M059J (cell line): ENCODE measurements at regions not wholly inside any gene's neighbourhood (a gene's known extent, or its start where the extent isn't known, plus 50 kb on each side); places are given as distances from the start of the nearest gene placed in this dataset.

Experiments used
- DNase-seq: peaks from one replicate; pipeline ENCODE4 v3.0.0-alpha.2; 2012; ENCODE audit warnings: low read depth

DNA sequence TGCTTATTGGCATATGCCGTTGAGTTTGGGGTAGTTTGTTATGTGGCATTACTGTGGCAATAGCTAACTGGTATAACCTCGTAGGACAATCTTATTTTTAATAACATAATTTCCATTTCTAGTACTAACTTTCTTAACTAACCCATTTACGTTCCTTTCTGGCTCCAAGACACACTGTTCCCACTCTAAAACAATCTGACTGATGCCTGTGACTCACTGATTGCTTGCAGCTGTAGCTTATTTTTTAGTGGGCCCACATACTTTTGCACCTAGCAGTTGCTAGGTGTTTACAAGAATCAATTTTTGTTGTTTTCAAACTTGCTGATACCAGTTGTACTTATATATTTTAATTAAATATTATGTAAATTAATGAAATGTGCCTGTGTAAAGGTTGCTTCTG lies 52.2 kb downstream of the FAT3 start:
- DNase-seq, result peak; percentile 33

GRCh38 chr11:92277871-92278270 lies 53.3 kb downstream of the FAT3 start:
- peak; percentile 52 for DNase-seq

- DNase-seq, result no peak
Observed at GRCh38 chr11:92278791-92279433, 54.3 kb downstream of the FAT3 start.

DNA sequence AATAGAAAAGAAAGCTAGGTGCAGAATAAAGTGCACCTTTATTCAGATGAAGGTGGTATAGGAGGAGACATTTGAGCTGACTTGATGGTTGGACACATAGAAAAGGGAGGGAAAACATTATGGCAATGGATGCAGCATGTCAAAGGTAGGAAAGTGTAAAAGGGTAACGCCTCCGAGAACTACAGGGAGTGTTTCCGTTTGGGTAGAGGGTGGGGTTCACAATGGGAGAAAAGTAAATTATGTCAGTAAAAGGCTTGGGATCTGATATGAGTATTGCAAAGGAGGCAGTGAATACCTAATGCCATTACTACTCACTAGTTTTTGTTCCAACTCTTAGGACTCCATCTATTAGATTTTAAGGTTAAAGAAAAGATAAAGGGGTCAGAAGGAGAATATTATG lies 59.5 kb downstream of the FAT3 start:
- DNase-seq, result no peak

DNA sequence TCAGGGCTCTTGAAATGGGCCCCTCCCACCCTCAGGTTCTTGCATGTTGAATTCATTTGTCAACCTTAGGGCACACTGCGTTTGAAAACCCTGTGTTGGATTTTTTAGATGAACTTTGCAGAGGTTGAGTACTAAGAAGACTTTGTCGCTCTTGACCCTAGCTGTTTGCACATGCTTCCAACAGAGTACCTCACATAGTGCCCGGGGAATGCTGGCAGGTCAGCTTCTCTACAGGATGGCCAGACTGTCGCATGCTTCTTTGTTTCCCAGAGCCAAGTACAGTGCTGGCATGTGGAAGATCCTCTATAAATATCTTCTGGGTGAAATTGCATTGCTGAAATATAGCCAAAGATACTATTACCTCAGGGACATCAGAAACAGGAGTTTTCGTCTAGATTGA lies 59.9 kb downstream of the FAT3 start:
- no peak for DNase-seq

DNA sequence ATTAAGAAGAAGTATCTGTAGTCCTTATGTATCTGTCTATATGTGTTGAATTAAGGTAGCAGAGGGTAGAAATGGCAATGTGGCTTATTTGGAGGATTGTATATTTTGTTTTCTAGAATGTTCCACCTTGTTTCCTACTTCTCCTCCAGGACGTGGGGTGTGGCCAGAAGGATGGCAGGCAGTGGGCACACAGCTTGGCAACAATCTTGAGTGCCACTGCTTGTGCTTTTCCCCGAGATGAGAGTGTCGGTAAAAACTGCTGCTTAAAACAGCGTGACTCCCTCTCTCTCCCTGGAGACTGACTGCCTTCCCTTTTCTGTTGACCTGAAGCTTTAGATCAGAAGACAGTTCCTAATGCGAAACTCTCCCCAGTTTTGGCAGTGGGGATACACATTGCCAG lies 61.2 kb downstream of the FAT3 start:
- DNase-seq, result no peak

GRCh38 chr11:92286709-92287108 lies 62.1 kb downstream of the FAT3 start:
- DNase-seq, result no peak

- peak; percentile 66 for DNase-seq
Observed at GRCh38 chr11:92295175-92296137, 70.8 kb downstream of the FAT3 start.

- DNase-seq, result peak; percentile 75
Observed at GRCh38 chr11:92296138-92296515, 71.5 kb downstream of the FAT3 start.

DNA sequence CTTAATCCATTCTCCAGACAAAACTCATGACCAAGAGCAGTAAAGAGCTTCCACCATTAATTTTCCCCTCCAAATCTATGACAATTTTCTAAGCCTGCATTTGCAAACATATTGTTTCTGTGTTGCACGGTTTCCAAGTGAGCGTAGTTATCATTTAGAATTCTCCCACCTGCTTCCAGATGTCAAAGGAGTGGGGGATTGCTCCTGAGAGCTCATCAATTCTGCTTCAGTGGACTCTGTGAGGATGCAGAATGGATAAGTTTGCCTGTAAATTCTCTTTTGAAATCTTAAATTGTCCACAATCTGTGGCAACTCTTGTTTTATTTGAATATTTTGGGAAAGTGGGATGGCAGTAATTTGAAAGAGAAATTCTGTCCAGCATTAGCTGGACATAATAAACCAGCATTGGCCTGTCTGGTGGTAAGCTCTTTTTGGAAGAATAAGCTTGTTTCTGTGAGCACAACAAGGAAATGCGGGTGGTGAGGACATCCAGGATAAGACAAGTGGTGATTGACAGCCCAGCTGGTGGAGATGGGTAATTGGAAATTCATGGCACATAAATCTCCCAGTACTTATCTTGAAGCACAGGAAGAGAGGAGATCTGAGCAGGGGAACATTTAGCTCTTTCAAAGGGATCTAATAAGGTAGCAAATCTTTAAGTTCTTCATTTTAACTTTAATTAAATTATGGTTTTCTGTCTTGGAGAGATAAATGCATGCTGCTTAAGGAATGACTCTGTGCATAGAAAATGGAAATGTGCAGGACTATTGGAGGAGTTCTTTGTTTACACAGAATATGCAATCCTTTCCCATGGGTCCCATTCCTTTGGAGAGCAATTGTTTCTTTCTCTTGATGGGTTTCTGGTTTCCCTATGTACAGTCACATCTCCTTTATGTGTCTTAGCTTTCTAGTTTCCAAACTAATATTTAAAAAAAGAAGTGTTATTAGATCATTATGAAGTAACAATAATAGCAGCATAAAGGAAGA lies 73.2 kb downstream of the FAT3 start:
- no peak for DNase-seq

DNA sequence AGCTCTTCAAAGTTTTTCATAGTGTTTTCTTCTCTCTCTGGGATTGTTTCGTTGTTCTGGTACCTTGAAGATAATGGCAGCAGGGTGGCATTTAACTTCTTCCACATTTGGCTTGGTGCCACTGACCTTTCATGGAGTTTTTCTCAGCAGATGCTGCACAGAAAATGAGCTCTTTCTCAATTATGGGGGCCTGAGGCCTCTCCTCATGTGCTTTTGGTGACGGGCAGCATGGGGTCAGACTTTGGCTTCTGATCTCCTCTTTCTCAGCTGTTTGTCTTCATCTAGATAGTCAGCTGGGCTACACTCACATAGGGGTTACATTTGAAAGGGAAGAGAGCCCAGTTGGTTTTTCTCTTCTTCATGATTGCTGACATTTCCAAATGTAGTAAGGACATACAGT lies 76.3 kb downstream of the FAT3 start:
- DNase-seq, result no peak

GRCh38 chr11:92302770-92303169 lies 78.2 kb downstream of the FAT3 start:
- peak; percentile 84 for DNase-seq

- peak; percentile 29 for DNase-seq
Observed at GRCh38 chr11:92304271-92304670, 79.7 kb downstream of the FAT3 start.

- DNase-seq, result peak; percentile 32
Observed at GRCh38 chr11:92306966-92307510, 82.4 kb downstream of the FAT3 start.

DNA sequence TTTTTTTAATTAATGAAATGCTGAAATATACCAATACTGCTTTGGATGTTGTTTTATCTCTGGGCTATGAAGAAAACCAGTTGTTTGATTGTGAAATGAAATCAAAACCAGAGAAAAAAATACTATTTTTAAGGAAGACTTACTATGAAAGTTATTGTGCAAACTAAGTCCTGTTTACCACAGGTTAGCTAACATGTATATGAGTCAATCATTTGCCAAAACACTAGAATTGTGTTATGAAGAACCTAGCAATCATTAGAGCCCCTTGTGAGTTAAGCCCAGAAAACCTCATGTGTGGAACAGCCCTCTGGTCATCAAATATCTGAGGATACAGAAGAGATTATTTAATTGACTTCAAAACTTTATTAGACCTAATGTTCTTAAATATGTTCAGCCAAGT lies 83.7 kb downstream of the FAT3 start:
- DNase-seq, result no peak

DNA sequence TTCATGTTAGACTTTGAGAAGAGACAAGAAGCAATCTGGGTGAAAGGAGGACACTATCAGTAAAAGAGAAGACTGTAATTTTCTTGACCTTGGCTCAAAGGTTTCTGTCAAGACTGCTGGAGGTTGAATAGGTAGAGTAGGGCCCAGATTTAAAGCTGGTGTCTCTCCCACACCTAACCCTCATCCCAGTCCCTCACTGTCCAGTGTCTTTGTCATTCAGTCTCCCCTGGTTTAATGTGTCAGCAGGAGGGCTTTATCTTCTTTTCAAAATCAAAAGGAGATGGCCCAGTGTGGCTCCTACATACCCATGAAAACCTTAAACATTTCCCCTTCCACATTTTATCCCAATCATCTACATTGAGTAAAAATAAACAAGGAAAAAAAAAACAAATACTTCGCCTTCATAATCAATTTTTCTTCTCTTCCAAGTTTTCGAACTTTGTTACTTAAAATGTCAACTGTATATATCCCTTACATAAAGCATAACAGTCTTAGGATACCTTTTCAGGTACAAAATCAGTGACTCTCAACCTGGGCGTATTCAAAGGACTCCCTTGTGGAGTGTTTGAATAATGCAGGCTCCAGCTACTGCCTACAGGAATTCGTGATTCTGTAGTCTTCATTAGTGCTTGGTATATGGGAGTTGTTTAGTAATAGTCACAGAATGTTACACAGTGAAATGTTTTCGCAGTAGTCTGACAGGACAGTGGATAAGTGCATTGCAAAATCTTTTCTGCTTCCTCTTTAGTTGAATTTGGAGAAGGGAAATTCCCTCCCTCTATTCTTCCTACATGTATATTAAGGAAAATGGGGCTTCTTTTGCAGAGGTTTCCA lies 87.2 kb downstream of the FAT3 start:
- DNase-seq, result no peak

DNA sequence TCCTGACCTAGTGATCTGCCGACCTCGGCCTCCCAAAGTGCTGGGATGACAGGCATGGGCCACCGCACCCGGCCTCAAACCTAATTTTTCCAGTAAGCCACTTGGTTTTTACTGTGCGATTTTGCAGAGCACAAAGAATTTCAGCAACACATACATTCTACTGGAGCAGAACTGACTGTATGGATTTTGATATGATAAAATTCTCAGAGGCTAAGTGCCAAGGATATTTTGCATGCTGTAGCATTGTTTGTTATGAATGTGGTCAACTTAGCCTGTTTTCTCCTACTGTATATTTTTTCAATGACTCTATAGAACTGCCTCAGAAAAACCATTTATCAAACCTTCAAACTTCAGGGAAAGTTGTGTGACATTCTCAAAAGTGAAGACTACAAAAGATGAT lies 89.2 kb downstream of the FAT3 start:
- no peak for DNase-seq

DNA sequence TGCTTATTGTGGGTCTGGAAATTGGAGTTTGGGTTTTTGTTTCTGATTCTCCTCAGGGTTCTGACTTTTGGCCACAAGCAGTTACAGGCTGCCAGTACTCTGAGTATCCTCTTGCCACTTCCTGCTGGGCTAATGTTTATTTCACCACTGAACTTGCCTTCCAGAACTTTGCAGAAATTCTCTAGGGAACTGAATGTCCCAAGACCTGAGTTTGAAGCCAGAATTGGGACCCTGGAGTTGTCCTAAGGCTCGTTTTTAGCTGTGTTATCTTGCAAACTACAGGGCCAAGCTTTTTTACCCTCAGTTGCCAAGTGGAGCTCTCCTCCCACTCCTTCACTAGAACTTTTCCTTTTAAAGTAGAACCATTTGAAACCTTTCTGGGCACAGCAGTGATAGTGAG lies 89.9 kb downstream of the FAT3 start:
- peak; percentile 50 for DNase-seq

DNA sequence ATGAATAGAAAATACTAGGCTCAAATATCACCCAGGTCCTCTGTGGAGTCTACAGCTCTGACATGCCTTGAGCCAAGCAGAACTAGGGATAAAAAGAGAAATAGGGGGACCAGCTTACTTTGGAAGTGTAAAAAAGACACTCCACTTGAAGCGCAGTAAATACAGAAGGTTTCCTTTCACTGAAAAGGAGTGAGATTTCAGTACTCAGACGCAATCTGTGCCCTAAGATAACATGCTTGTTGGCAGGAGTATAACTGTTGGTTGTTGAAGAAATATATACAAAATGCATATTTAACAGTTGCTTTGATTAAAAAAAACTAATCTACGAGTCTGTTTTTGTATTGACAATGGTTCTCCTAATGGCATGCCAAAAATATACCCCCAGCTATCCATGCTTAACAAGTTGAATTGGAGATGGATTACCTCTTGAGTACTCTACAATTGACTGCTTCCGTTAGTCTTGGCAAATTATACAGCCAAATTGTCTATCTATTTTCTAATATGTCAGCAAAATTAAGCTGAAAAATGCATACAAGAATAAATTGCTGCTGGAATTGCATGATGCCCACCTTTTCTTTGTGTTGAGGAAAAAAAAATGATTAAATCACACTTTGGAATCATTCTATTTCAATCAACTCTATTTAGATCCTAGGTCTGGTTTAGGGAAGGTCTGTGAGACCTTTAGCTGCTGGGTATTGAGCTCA lies 91.6 kb downstream of the FAT3 start:
- no peak for DNase-seq

DNA sequence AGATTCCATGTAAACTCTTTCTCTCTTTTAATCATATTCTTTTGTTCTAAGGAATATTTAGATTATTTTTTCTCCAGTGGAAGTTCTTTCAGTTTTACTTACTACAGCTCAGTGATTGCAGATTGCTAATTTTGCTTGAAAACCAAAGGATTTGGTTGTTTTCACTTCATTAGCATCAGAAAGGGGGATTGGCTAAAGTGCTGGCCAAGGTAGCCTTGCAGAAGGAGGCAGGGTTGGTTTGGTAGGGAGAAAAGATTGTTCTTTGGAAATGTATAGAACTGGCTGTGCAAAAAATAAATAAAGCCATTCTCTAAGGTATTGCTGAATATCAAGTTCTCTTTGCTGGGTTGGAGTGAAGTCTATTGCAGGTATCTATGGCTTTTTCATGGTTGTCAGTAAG lies 92.6 kb downstream of the FAT3 start:
- no peak for DNase-seq
